Thoracic aorta (tissue), 2 donors: ENCODE measurements at regions not wholly inside any gene's neighbourhood (a gene's known extent, or its start where the extent isn't known, plus 50 kb on each side); places are given as distances from the start of the nearest gene placed in this dataset.

Experiments
- ATAC-seq: fragments of 150-250 bp; one replicate; pipeline ENCODE4 v1.8.0; 2017; ENCODE audit warnings: low read depth; ENCODE audit not compliant: insufficient number of reproducible peaks, low FRiP score
- DNase-seq: peaks from one replicate; pipeline ENCODE4 v3.0.0-alpha.2; 2020; ENCODE audit warnings: low spot score
- H3K27ac ChIP-seq, 2 donors: fragments of 200-600 bp; sonication (generic); 1 replicate in 1 of 2; 2 replicates in 1 of 2; pipeline ENCODE4 v1.5.1; 2016; ENCODE audit warnings: mild to moderate bottlenecking in 2 of 2, moderate library complexity in 2 of 2
- H3K27me3 ChIP-seq: fragments of 200-600 bp; sonication (generic); replicated peaks from 2 replicates; pipeline ENCODE4 v1.6.0; 2016; ENCODE audit warnings: mild to moderate bottlenecking; ENCODE audit not compliant: insufficient read depth
- H3K36me3 ChIP-seq: fragments of 200-600 bp; sonication (generic); one replicate; pipeline ENCODE4 v1.5.1; 2016
- H3K4me1 ChIP-seq, 2 donors: fragments of 200-600 bp; sonication (generic); 1 replicate in 1 of 2; 2 replicates in 1 of 2; pipeline versions ENCODE4 v1.5.1 to v1.6.0; 2016; ENCODE audit warnings: low read depth in 2 of 2, mild to moderate bottlenecking in 1 of 2; ENCODE audit not compliant: control insufficient read depth in 1 of 2
- H3K4me3 ChIP-seq: fragments of 200-600 bp; sonication (generic); 2 replicates; pipeline ENCODE4 v1.5.1; 2016; ENCODE audit warnings: mild to moderate bottlenecking
- H3K9me3 ChIP-seq: fragments of 200-600 bp; sonication (generic); 2 replicates; pipeline ENCODE4 v1.5.1; 2016
- TF ChIP-seq, protein P1 (sequence below): fragments of 200-600 bp; sonication (generic); IDR thresholded peaks from one replicate; pipeline ENCODE4 v1.5.1; 2019; ENCODE audit warnings: antibody characterized with exemption

DNA sequence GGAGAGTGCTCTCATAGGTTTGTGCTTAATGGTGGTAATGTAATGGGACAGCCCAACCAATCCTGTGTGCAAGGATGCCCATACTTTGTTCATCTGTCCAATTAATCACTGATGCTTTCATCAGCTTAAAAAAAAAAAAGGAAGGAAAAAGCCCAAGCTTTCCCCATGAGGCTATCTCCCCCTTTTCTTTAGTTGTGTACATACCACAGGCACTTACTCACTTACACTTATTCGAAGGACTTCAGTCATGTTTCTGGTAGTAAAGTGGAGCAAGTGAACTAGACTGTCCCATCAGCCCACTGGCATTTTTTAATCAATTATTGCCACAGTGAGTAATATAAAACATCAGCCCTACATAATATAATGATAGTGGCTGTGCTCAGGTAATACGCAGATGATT lies 183.5 kb upstream of the UFM1 start:
- Histone ChIP-seq H3K4me1 (no peaks in the 10 kb centered on the region), H3K27me3 (no peaks in the 10 kb centered on the region), H3K36me3 (no peaks in the 10 kb centered on the region), H3K9me3 (no peaks in the 10 kb centered on the region), H3K4me3 (no peak overlapping the region), H3K27ac (no peak overlapping the region)
- TF ChIP-seq, protein P1, sequence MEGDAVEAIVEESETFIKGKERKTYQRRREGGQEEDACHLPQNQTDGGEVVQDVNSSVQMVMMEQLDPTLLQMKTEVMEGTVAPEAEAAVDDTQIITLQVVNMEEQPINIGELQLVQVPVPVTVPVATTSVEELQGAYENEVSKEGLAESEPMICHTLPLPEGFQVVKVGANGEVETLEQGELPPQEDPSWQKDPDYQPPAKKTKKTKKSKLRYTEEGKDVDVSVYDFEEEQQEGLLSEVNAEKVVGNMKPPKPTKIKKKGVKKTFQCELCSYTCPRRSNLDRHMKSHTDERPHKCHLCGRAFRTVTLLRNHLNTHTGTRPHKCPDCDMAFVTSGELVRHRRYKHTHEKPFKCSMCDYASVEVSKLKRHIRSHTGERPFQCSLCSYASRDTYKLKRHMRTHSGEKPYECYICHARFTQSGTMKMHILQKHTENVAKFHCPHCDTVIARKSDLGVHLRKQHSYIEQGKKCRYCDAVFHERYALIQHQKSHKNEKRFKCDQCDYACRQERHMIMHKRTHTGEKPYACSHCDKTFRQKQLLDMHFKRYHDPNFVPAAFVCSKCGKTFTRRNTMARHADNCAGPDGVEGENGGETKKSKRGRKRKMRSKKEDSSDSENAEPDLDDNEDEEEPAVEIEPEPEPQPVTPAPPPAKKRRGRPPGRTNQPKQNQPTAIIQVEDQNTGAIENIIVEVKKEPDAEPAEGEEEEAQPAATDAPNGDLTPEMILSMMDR, result no peak
- ATAC-seq (no peak), DNase-seq (no peak)

DNA sequence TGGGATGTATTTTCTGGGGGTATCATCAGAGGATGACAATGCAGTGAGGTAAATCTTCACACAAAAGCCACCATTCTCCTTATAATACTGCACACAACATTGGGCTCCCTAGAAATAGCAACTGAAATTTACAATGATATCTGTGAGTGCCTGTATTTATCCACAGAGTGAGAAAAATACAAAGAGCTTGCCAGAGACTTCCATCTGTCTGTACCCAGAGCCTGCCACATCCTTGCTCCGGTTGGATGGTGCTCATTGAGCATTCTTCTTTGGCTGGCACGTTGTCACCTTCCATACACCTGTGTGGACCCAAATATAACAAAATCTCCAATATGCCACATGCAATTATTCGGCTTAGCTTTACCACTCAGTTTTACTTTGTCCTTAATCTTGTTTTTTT lies 189.5 kb upstream of the UFM1 start:
- Histone ChIP-seq H3K9me3 (no peaks in the 10 kb centered on the region), H3K27ac (no peak overlapping the region), H3K4me3 (no peak overlapping the region), H3K27me3 (no peaks in the 10 kb centered on the region), H3K36me3 (no peaks in the 10 kb centered on the region), H3K4me1 (no peaks in the 10 kb centered on the region)
- DNase-seq (no peak), ATAC-seq (no peak)
- TF ChIP-seq, protein P1, result no peak

DNA sequence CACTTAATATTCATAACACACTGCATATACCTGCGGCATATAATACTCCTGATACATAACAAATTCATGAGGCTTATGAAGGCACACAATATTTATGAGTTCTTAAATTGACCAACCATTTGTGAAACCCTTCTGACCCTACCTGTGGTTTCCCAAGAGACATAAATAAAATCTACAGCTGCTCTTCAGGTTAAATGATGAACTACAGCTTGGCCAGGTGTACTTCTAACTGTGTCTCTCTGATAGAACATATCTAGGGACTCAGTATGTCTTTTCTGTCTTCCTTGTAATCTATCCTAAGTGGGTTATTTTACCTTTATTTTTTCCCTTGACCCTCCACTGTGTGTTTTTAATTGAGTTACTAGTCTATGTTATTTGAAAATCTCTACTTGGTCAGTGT lies 189.9 kb upstream of the UFM1 start:
- Histone ChIP-seq H3K4me3 (no peak overlapping the region), H3K36me3 (no peaks in the 10 kb centered on the region), H3K27ac (no peak overlapping the region), H3K9me3 (no peaks in the 10 kb centered on the region), H3K27me3 (no peaks in the 10 kb centered on the region), H3K4me1 (no peaks in the 10 kb centered on the region)
- no peak for ATAC-seq
- TF ChIP-seq, protein P1, result no peak
- no peak for DNase-seq

DNA sequence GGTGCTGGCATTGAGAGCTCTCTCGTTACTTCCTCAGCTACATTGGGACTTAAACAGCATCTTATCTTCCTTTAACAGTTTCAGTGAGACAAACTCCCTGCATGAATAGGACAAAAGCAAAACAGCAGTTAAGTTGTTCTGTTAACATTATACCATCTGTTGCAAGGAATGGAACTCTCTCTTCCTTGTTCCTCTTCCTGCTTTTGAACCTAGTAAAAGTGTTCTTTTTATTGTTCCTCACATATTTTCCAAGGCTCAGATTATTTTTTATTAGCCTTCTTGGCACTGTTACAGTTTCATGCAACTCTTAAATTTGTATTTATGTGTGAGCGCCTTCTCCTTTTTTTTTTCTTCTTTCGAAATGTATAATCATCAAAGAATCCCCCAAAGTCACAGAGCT lies 202.6 kb upstream of the UFM1 start:
- Histone ChIP-seq H3K36me3 (no peaks in the 10 kb centered on the region), H3K27me3 (no peaks in the 10 kb centered on the region), H3K4me1 (no peaks in the 10 kb centered on the region), H3K4me3 (no peak overlapping the region), H3K9me3 (peaks cover 2% of the 10 kb centered on the region), H3K27ac (no peak overlapping the region)
- ATAC-seq, result no peak
- no peak for DNase-seq
- TF ChIP-seq, protein P1, result no peak

DNA sequence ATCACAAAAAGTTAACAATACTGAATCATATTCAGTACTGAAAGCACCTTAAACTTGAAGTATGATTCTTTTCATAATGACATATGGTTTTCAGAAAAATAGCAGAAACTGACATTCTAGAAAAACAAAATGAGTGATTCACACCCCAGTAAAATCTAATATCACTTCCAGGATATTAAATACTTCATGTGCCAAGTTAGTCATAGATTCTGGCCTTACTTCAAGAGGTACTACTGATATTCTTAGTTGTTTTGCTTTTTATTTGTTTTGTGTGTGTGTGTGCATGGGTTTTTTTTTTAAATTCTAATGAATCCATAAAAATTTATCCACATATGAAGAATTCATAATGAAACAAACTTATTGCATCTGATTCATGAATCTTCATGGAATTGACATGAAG lies 207.9 kb upstream of the UFM1 start:
- DNase-seq (no peak), ATAC-seq (no peak)
- Histone ChIP-seq H3K4me1 (no peaks in the 10 kb centered on the region), H3K36me3 (no peaks in the 10 kb centered on the region), H3K9me3 (no peaks in the 10 kb centered on the region), H3K27me3 (no peaks in the 10 kb centered on the region), H3K4me3 (no peak overlapping the region), H3K27ac (no peak overlapping the region)
- TF ChIP-seq, protein P1, result no peak
